Thyroid gland (tissue), 4 donors: ENCODE measurements at regions not wholly inside any gene's neighbourhood (a gene's known extent, or its start where the extent isn't known, plus 50 kb on each side); places are given as distances from the start of the nearest gene placed in this dataset.

ENCODE experiments used
- DNase-seq, 2 donors: peaks; one replicate each; pipeline ENCODE4 v3.0.0-alpha.2; 2019
- H3K27ac ChIP-seq, 3 donors: fragments of 200-600 bp; sonication (generic); 1 replicate in 2 of 3; 2 replicates in 1 of 3; pipeline ENCODE4 v1.5.1; 2016 to 2019; ENCODE audit warnings: mild to moderate bottlenecking in 1 of 3, moderate library complexity in 1 of 3
- H3K27me3 ChIP-seq: fragments of 200-600 bp; sonication (generic); one replicate; pipeline ENCODE4 v1.5.1; 2019
- H3K36me3 ChIP-seq, 2 donors: fragments of 200-600 bp; sonication (generic); one replicate each; pipeline ENCODE4 v1.5.1; 2016 to 2019
- H3K4me1 ChIP-seq, 2 donors: fragments of 200-600 bp; sonication (generic); one replicate each; pipeline ENCODE4 v1.5.1; 2017 to 2019
- H3K4me3 ChIP-seq, 3 donors: fragments of 200-600 bp; sonication (generic); replicated peaks in 1 of 3; 1 replicate in 2 of 3; 2 replicates in 1 of 3; pipeline ENCODE4 v1.5.1; 2016; ENCODE audit warnings: mild to moderate bottlenecking in 1 of 3
- H3K9me3 ChIP-seq: fragments of 200-600 bp; sonication (generic); one replicate; pipeline ENCODE4 v1.5.1; 2017
- POLR2A ChIP-seq, 2 donors: fragments of 450-650 bp; IDR thresholded peaks; one replicate each; pipeline ENCODE4 v1.6.1; 2017; ENCODE audit warnings: antibody characterized with exemption in 2 of 2, mild to moderate bottlenecking in 2 of 2, moderate library complexity in 1 of 2
- WGBS, 2 donors: methylation state at CpG; one replicate each; pipeline ENCODE4 v1.1.5; 2017; 5-methylcytosine and 5-hydroxymethylcytosine counted together
- intact Hi-C: fragments of 100-400 bp; cut with DNase I; formaldehyde crosslinking; loops from one replicate; pipeline ENCODE4 v1.15.1; 2023
- TF ChIP-seq, protein P1 (sequence below), 6 experiments: fragments of 200-600 bp in 3 of 6; fragments of 450-650 bp in 3 of 6; sonication (generic) in 3 of 6; IDR thresholded peaks; one replicate each; pipeline ENCODE4 v1.5.1; 2016 to 2019; ENCODE audit warnings: antibody characterized with exemption in 6 of 6, mild to moderate bottlenecking in 2 of 6, inconsistent platforms in 1 of 6, moderate library complexity in 1 of 6

DNA sequence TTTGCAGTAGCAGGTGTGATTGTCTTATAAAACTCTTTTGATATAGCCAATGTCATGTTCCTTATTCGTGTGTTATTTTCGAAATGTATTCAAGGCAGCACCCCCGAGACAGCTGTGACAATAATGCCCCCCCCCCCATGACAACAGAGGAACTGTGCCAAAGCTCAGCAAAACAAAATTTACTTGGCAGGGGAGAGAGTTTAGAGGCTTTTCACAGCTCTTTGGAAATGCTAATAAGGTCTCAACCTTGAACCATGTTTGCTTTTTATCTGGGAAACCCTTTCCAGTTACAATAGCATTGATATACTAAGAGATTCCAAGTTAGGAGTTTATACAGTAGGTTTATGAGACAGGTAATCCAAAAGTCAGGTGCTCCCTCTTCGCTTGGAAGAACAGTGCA, 56.4 kb upstream of the USP44 start:
- WGBS, 2 donors: 38 to 40% methylated on average over 4 of the region's 4 CpGs
- DNase-seq: no peak

GRCh38 chr12:95605875-95606274, 54.6 kb upstream of the USP44 start:
- Histone ChIP-seq H3K4me3 (no peak overlapping the region), H3K27ac (peak overlapping the region in 2 of 3 donors; percentile 42 to 61), H3K9me3 (no peaks in the 10 kb centered on the region), H3K36me3 (no peaks in the 10 kb centered on the region), H3K27me3 (no peaks in the 10 kb centered on the region), H3K4me1 (peaks cover 11 to 31% of the 10 kb centered on the region in 2 donors)
- intact Hi-C loops: no loop called here
- DNase-seq: peak in 1 of 2 donors; percentile 7
- 34 to 46% methylated on average over 4 of the region's 4 CpGs for WGBS, 2 donors
- no peak for TF ChIP-seq POLR2A (IDR thresholded peaks at IDR 0.05)
- TF ChIP-seq, protein P1, sequence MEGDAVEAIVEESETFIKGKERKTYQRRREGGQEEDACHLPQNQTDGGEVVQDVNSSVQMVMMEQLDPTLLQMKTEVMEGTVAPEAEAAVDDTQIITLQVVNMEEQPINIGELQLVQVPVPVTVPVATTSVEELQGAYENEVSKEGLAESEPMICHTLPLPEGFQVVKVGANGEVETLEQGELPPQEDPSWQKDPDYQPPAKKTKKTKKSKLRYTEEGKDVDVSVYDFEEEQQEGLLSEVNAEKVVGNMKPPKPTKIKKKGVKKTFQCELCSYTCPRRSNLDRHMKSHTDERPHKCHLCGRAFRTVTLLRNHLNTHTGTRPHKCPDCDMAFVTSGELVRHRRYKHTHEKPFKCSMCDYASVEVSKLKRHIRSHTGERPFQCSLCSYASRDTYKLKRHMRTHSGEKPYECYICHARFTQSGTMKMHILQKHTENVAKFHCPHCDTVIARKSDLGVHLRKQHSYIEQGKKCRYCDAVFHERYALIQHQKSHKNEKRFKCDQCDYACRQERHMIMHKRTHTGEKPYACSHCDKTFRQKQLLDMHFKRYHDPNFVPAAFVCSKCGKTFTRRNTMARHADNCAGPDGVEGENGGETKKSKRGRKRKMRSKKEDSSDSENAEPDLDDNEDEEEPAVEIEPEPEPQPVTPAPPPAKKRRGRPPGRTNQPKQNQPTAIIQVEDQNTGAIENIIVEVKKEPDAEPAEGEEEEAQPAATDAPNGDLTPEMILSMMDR (IDR thresholded peaks at IDR 0.05): no peak

More for the DNA sequence above, 56.4 kb upstream of the USP44 start:
- H3K4me1 ChIP-seq: peaks cover 11 to 21% of the 10 kb centered on the region in 2 donors
- TF ChIP-seq POLR2A (IDR thresholded peaks at IDR 0.05): no peak
- TF ChIP-seq, protein P1 (IDR thresholded peaks at IDR 0.05): no peak
- intact Hi-C loops: no loop called here
- H3K9me3 ChIP-seq: no peaks in the 10 kb centered on the region
- H3K27ac ChIP-seq: peak overlapping the region in 1 of 3 donors; percentile 27
- no peaks in the 10 kb centered on the region for H3K27me3 ChIP-seq
- no peak overlapping the region for H3K4me3 ChIP-seq
- no peaks in the 10 kb centered on the region for H3K36me3 ChIP-seq

DNA sequence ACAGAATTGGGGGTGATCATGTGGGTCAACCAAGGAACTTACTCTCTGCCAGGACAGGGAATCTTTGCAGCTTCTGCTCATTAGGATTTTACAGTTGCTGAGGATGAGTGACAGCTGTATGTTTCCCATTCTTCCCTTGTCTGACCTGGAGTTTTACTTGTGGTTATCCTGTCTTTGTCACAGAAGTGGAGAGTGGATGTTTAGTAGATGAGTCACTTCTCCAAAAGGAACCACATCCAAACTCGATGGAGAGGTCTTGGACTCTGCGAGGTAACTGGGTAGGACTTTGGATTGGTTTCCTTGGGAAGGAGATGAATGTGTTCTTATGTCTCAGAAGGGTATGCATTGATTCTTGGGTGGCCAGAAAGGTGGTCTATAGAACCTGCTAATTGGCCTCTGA, 53.8 kb upstream of the USP44 start:
- Histone ChIP-seq H3K27ac (no peak overlapping the region), H3K4me3 (no peak overlapping the region), H3K27me3 (no peaks in the 10 kb centered on the region), H3K9me3 (no peaks in the 10 kb centered on the region), H3K4me1 (peaks cover 11 to 31% of the 10 kb centered on the region in 2 donors), H3K36me3 (no peaks in the 10 kb centered on the region)
- no peak for DNase-seq
- 64 to 86% methylated on average over 2 of the region's 2 CpGs for WGBS, 2 donors
- intact Hi-C loops: no loop called here
- TF ChIP-seq, protein P1 (IDR thresholded peaks at IDR 0.05): no peak
- TF ChIP-seq POLR2A (IDR thresholded peaks at IDR 0.05): no peak

DNA sequence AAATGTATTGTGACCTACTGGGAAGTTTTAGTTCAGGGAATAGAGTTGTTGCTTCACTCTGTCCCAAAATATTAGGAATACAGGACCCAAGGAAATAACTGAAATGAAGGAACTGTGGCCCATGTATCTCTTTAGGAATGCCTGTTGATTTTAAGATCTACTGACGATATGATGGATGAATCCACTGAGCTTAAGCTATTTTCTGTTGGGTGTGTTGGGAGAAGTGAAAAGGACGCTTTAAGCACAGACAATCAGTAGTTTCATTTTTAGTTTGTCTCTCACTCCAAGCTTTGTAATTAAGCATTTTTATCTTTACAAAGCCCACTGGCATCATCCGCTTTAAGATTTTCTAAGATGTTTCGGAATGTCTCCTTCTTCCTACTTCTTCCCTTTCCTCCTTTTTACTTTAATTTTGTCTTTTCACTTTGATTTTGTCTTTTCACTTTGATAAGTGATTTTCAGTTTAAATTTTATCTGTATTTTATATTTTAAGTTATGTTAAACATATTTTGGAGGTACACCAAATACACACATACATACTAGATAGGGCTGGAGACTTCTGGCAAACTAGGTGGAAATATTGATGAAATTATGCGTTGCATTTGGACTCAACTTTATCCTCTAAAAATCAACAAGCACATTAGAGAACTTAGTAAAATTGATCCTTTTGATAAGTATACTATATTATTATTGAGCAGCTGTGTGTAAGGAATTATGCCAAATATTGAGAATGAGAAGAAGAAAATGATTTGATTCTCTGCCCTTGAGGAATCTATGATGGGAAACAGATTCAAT, 52.3 kb upstream of the USP44 start:
- 88 to 94% methylated on average over 5 of the region's 5 CpGs for WGBS, 2 donors
- no peak overlapping the region for H3K27ac ChIP-seq
- H3K36me3 ChIP-seq: no peaks in the 10 kb centered on the region
- intact Hi-C loops: no loop called here
- H3K4me3 ChIP-seq: no peak overlapping the region
- H3K9me3 ChIP-seq: no peaks in the 10 kb centered on the region
- DNase-seq: no peak
- no peaks in the 10 kb centered on the region for H3K27me3 ChIP-seq
- H3K4me1 ChIP-seq: peaks cover 11 to 31% of the 10 kb centered on the region in 2 donors
- TF ChIP-seq, protein P1 (IDR thresholded peaks at IDR 0.05): no peak
- TF ChIP-seq POLR2A (IDR thresholded peaks at IDR 0.05): no peak
